A673 (cell line): ENCODE measurements at regions not wholly inside any gene's neighbourhood (a gene's known extent, or its start where the extent isn't known, plus 50 kb on each side); places are given as distances from the start of the nearest gene placed in this dataset.

ENCODE experiments used
- CTCF ChIP-seq: fragments of 300-800, 200-600 bp; sonication (generic); conservative IDR thresholded peaks from 2 replicates; pipeline ENCODE4 v1.5.1; 2017; ENCODE audit warnings: low read depth, mild to moderate bottlenecking, antibody characterized with exemption, low read length, moderate library complexity, mixed read lengths
- EZH2 ChIP-seq: fragments of 200-600 bp; sonication (generic); IDR thresholded peaks from 2 replicates; pipeline ENCODE4 v1.6.1; 2017; ENCODE audit warnings: borderline replicate concordance, low read depth, mild to moderate bottlenecking, mixed read lengths, antibody characterized with exemption, low read length; ENCODE audit not compliant: poor library complexity, severe bottlenecking

GRCh38 chr2:186059096-186059495, 320.5 kb downstream of the FSIP2 start:
- TF ChIP-seq CTCF (no peak), EZH2 (no peak)
